ENCODE measurements at regions not wholly inside any gene's neighbourhood (a gene's known extent, or its start where the extent isn't known, plus 50 kb on each side); places are given as distances from the start of the nearest gene placed in this dataset.

GRCh38 chr7:24038993-24039392 is 245.0 kb upstream of the NPY start:
- intact Hi-C loops (cut with DNase I): no loop called here
- no peaks in the 10 kb centered on the region for H3K4me1 ChIP-seq
- no peak for TF ChIP-seq CTCF (IDR thresholded peaks at IDR 0.05)
- no peak overlapping the region for H3K27ac ChIP-seq
- no peaks in the 10 kb centered on the region for H3K36me3 ChIP-seq
- H3K4me3 ChIP-seq: no peak overlapping the region
- DNase-seq (no peak), ATAC-seq (no peak)
- H3K9me3 ChIP-seq: no peaks in the 10 kb centered on the region
- no peaks in the 10 kb centered on the region for H3K27me3 ChIP-seq

- TF ChIP-seq CTCF (IDR thresholded peaks at IDR 0.05): no peak
- intact Hi-C loops (cut with DNase I): no loop called here
- ATAC-seq: no peak
These were observed 243.9 kb upstream of the NPY start for GRCh38 chr7:24039991-24040624.

GRCh38 chr7:24042028-24042427 is 242.0 kb upstream of the NPY start:
- no peak overlapping the region for H3K4me3 ChIP-seq
- TF ChIP-seq CTCF (IDR thresholded peaks at IDR 0.05): no peak
- H3K27me3 ChIP-seq: no peaks in the 10 kb centered on the region
- DNase-seq (no peak), ATAC-seq (no peak)
- H3K9me3 ChIP-seq: no peaks in the 10 kb centered on the region
- H3K36me3 ChIP-seq: no peaks in the 10 kb centered on the region
- intact Hi-C loops (cut with DNase I): no loop called here
- no peak overlapping the region for H3K27ac ChIP-seq
- no peaks in the 10 kb centered on the region for H3K4me1 ChIP-seq

More at GRCh38 chr7:24039991-24040624, 243.9 kb upstream of the NPY start:
- DNase-seq: no peak
- no peaks in the 10 kb centered on the region for H3K27me3 ChIP-seq
- H3K27ac ChIP-seq: no peak overlapping the region
- no peaks in the 10 kb centered on the region for H3K4me1 ChIP-seq
- H3K36me3 ChIP-seq: no peaks in the 10 kb centered on the region
- no peak overlapping the region for H3K4me3 ChIP-seq
- H3K9me3 ChIP-seq: no peaks in the 10 kb centered on the region

- Histone ChIP-seq H3K36me3 (no peaks in the 10 kb centered on the region), H3K4me1 (no peaks in the 10 kb centered on the region), H3K4me3 (no peak overlapping the region), H3K9me3 (no peaks in the 10 kb centered on the region), H3K27ac (no peak overlapping the region), H3K27me3 (no peaks in the 10 kb centered on the region)
- no peak for TF ChIP-seq CTCF (IDR thresholded peaks at IDR 0.05)
- ATAC-seq (no peak), DNase-seq (no peak)
- intact Hi-C loops (cut with DNase I): no loop called here
These were observed 234.7 kb upstream of the NPY start for GRCh38 chr7:24049296-24049695.

GRCh38 chr7:24050991-24051560 is 232.9 kb upstream of the NPY start:
- ATAC-seq (no peak), DNase-seq (no peak)
- intact Hi-C loops (cut with DNase I): no loop called here
- H3K4me1 ChIP-seq: no peaks in the 10 kb centered on the region
- no peaks in the 10 kb centered on the region for H3K36me3 ChIP-seq
- TF ChIP-seq CTCF (IDR thresholded peaks at IDR 0.05): no peak
- no peak overlapping the region for H3K27ac ChIP-seq
- H3K4me3 ChIP-seq: no peak overlapping the region
- no peaks in the 10 kb centered on the region for H3K27me3 ChIP-seq
- no peaks in the 10 kb centered on the region for H3K9me3 ChIP-seq

All from upper lobe of right lung (tissue), 1 donor.